ENCODE measurements at regions not wholly inside any gene's neighbourhood (a gene's known extent, or its start where the extent isn't known, plus 50 kb on each side); places are given as distances from the start of the nearest gene placed in this dataset.

- 62% methylated on average over 3 of the region's 3 CpGs for WGBS
- Histone ChIP-seq H3K27ac (replicated peaks in 1 of 4) (no peak overlapping the region), H3K4me1 (no peaks in the 10 kb centered on the region), H3K27me3 (no peaks in the 10 kb centered on the region), H3K9me3 (no peaks in the 10 kb centered on the region), H3K4me3 (no peak overlapping the region), H3K36me3 (no peaks in the 10 kb centered on the region)
- intact Hi-C loops (cut with DNase I) = no loop called here
- no peak for TF ChIP-seq CTCF (IDR thresholded peaks at IDR 0.05)
- DNase-seq (ENCODE audit: extremely low spot score) = no peak
Observed at GRCh38 chr4:180169394-180169793, 2073.8 kb upstream of the TENM3 start.

- intact Hi-C loops (cut with DNase I) = no loop called here
- DNase-seq (ENCODE audit: extremely low spot score) = no peak
- no peaks in the 10 kb centered on the region for H3K27me3 ChIP-seq
- 62% methylated on average over 1 of the region's 1 CpG for WGBS
- no peak overlapping the region for H3K27ac ChIP-seq (replicated peaks in 1 of 4)
- H3K4me3 ChIP-seq = no peak overlapping the region
- no peaks in the 10 kb centered on the region for H3K9me3 ChIP-seq
- TF ChIP-seq EP300 (IDR thresholded peaks at IDR 0.05) (no peak), POLR2AphosphoS5 (IDR thresholded peaks at IDR 0.05) (no peak), CTCF (IDR thresholded peaks at IDR 0.05) (no peak), POLR2A (IDR thresholded peaks at IDR 0.05; ENCODE audit: low read depth) (no peak)
- H3K4me1 ChIP-seq = no peaks in the 10 kb centered on the region
- H3K36me3 ChIP-seq = no peaks in the 10 kb centered on the region
Observed at GRCh38 chr4:180169966-180170365, 2073.2 kb upstream of the TENM3 start.

- Histone ChIP-seq H3K27ac (replicated peaks in 1 of 4) (no peak overlapping the region), H3K9me3 (no peaks in the 10 kb centered on the region), H3K4me3 (no peak overlapping the region), H3K27me3 (no peaks in the 10 kb centered on the region), H3K4me1 (no peaks in the 10 kb centered on the region), H3K36me3 (no peaks in the 10 kb centered on the region)
- 59% methylated on average over 1 of the region's 1 CpG for WGBS
- DNase-seq (ENCODE audit: extremely low spot score) = no peak
- intact Hi-C loops (cut with DNase I) = no loop called here
- no peak for TF ChIP-seq POLR2AphosphoS5 (IDR thresholded peaks at IDR 0.05)
- TF ChIP-seq CTCF (IDR thresholded peaks at IDR 0.05) = no peak
Observed at GRCh38 chr4:180179146-180179545, 2064.1 kb upstream of the TENM3 start.

- WGBS = 73% methylated on average over 1 of the region's 1 CpG
- intact Hi-C loops (cut with DNase I) = no loop called here
- DNase-seq (ENCODE audit: extremely low spot score) = no peak
- TF ChIP-seq EP300 (IDR thresholded peaks at IDR 0.05) (no peak), CTCF (IDR thresholded peaks at IDR 0.05) (no peak), POLR2A (IDR thresholded peaks at IDR 0.05; ENCODE audit: low read depth) (no peak), POLR2AphosphoS5 (IDR thresholded peaks at IDR 0.05) (no peak)
- Histone ChIP-seq H3K9me3 (no peaks in the 10 kb centered on the region), H3K4me1 (no peaks in the 10 kb centered on the region), H3K4me3 (no peak overlapping the region), H3K36me3 (no peaks in the 10 kb centered on the region), H3K27ac (replicated peaks in 1 of 4) (no peak overlapping the region), H3K27me3 (no peaks in the 10 kb centered on the region)
Observed at GRCh38 chr4:180189666-180190065, 2053.5 kb upstream of the TENM3 start.

GRCh38 chr4:180190382-180190781 is 2052.8 kb upstream of the TENM3 start:
- no peaks in the 10 kb centered on the region for H3K4me1 ChIP-seq
- DNase-seq (ENCODE audit: extremely low spot score) = no peak
- H3K27ac ChIP-seq (replicated peaks in 1 of 4) = no peak overlapping the region
- no peak for TF ChIP-seq CTCF (IDR thresholded peaks at IDR 0.05)
- TF ChIP-seq POLR2A (IDR thresholded peaks at IDR 0.05; ENCODE audit: low read depth) = no peak
- no peak for TF ChIP-seq EP300 (IDR thresholded peaks at IDR 0.05)
- TF ChIP-seq POLR2AphosphoS5 (IDR thresholded peaks at IDR 0.05) = no peak
- WGBS = 31% methylated on average over 2 of the region's 2 CpGs
- H3K27me3 ChIP-seq = no peaks in the 10 kb centered on the region
- H3K9me3 ChIP-seq = no peaks in the 10 kb centered on the region
- intact Hi-C loops (cut with DNase I) = no loop called here
- no peaks in the 10 kb centered on the region for H3K36me3 ChIP-seq
- no peak overlapping the region for H3K4me3 ChIP-seq

All from esophagus muscularis mucosa (tissue), 4 donors.